Psoas muscle (tissue), 7 donors: ENCODE measurements at regions not wholly inside any gene's neighbourhood (a gene's known extent, or its start where the extent isn't known, plus 50 kb on each side); places are given as distances from the start of the nearest gene placed in this dataset.

Source experiments
- ATAC-seq, 4 donors: fragments of 200-7000 bp; cut with Tn5 transposase; one replicate each; pipeline ENCODE4 v1.9.1; 2020; ENCODE audit warnings: moderate library complexity in 3 of 4, mild to moderate bottlenecking in 2 of 4
- DNase-seq, 2 donors: peaks; one replicate each; pipeline ENCODE4 v3.0.0-alpha.2; 2020
- H3K27ac ChIP-seq: fragments of 200-600 bp; one replicate; pipeline ENCODE4 v1.8.0; 2022
- H3K27me3 ChIP-seq, 3 donors: fragments of 200-600 bp in 1 of 3; one replicate each; pipeline versions ENCODE4 v1.6.1 to v1.8.0; 2013 to 2022; ENCODE audit warnings: low read length in 2 of 3, mild to moderate bottlenecking in 2 of 3, moderate library complexity in 1 of 3; ENCODE audit not compliant: insufficient read depth in 3 of 3
- H3K36me3 ChIP-seq, 2 donors: fragments of 200-600 bp in 1 of 2; one replicate each; pipeline versions ENCODE4 v1.6.1 to v1.8.0; 2013 to 2022; ENCODE audit warnings: low read depth in 1 of 2, mild to moderate bottlenecking in 1 of 2, moderate library complexity in 1 of 2; ENCODE audit not compliant: insufficient read depth in 1 of 2
- H3K4me1 ChIP-seq: fragments of 200-600 bp; one replicate; pipeline ENCODE4 v1.8.0; 2022
- H3K4me3 ChIP-seq: fragments of 200-600 bp; one replicate; pipeline ENCODE4 v1.8.0; 2022; ENCODE audit warnings: mild to moderate bottlenecking
- H3K9me3 ChIP-seq: fragments of 200-600 bp; one replicate; pipeline ENCODE4 v1.8.0; 2022
- WGBS, 3 donors: extraction: QIAGEN DNeasy Blood & Tissue Kit; methylation state at CpG; one replicate each; pipeline versions ENCODE4 v1.1.6 to v1.1.7; 2013; 5-methylcytosine and 5-hydroxymethylcytosine counted together
- intact Hi-C, 2 donors: fragments of 100-400 bp; cut with DNase I; formaldehyde crosslinking; loops; one replicate each; pipeline versions ENCODE4 v1.11.0 to v1.14.2; 2022
- TF ChIP-seq, protein P1 (sequence below): fragments of 200-600 bp; IDR thresholded peaks from one replicate; pipeline ENCODE4 v1.8.0; 2022; ENCODE audit warnings: antibody characterized with exemption
- donor health status: healthy with polysubstance abuse.
- donor health status: DM: no; HTN: no; CAD: no; lungs with moderate emphysema.
- donor health status: Bipolar disorder and iron deficiency.
- donor health status: healthy.
- donor health status: DM: yes; HTN: yes; CAD: no.
- donor health status: DM: no; HTN: no; CAD: no.
- donor health status: DM: yes; HTN: yes; CAD: no.

GRCh38 chr6:76839505-76839904 is 623.8 kb downstream of the HTR1B start:
- H3K36me3 ChIP-seq, result no peaks in the 10 kb centered on the region
- intact Hi-C loops, result no loop called here
- no peaks in the 10 kb centered on the region for H3K9me3 ChIP-seq
- TF ChIP-seq, protein P1, sequence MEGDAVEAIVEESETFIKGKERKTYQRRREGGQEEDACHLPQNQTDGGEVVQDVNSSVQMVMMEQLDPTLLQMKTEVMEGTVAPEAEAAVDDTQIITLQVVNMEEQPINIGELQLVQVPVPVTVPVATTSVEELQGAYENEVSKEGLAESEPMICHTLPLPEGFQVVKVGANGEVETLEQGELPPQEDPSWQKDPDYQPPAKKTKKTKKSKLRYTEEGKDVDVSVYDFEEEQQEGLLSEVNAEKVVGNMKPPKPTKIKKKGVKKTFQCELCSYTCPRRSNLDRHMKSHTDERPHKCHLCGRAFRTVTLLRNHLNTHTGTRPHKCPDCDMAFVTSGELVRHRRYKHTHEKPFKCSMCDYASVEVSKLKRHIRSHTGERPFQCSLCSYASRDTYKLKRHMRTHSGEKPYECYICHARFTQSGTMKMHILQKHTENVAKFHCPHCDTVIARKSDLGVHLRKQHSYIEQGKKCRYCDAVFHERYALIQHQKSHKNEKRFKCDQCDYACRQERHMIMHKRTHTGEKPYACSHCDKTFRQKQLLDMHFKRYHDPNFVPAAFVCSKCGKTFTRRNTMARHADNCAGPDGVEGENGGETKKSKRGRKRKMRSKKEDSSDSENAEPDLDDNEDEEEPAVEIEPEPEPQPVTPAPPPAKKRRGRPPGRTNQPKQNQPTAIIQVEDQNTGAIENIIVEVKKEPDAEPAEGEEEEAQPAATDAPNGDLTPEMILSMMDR, result no peak
- DNase-seq (no peak), ATAC-seq (no peak)
- H3K4me1 ChIP-seq, result no peaks in the 10 kb centered on the region
- WGBS, 3 donors, result 60 to 66% (median 62%) methylated on average over 2 of the region's 2 CpGs
- no peak overlapping the region for H3K4me3 ChIP-seq
- no peak overlapping the region for H3K27ac ChIP-seq
- no peaks in the 10 kb centered on the region for H3K27me3 ChIP-seq

- TF ChIP-seq, protein P1, result no peak
- 74 to 79% (median 75%) methylated on average over 5 of the region's 5 CpGs for WGBS, 3 donors
- Histone ChIP-seq H3K4me3 (no peak overlapping the region), H3K27ac (no peak overlapping the region), H3K27me3 (no peaks in the 10 kb centered on the region), H3K9me3 (no peaks in the 10 kb centered on the region), H3K36me3 (no peaks in the 10 kb centered on the region), H3K4me1 (no peaks in the 10 kb centered on the region)
- DNase-seq (no peak), ATAC-seq (no peak)
- intact Hi-C loops, result no loop called here
These were observed 625.7 kb downstream of the HTR1B start for GRCh38 chr6:76837564-76837963.

DNA sequence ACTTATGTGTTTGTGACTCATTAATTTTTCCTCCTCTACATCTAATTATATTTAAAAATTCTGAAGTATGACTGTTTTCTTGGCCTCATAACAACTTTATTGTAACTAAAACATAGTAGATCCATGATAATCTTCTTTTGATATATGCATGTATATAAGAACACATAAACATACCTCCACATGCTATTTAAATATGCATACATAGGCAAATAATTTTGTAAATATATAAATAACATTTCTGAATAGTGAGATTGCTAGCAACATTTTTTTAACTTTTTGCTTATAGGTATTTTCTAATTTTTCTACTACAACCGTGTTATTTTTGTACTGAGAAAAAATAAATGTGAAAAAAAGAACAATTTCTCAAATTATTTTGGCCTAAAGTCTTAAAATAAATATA is 627.6 kb downstream of the HTR1B start:
- DNase-seq, result no peak
- TF ChIP-seq, protein P1, result no peak
- 65 to 79% (median 70%) methylated on average over 1 of the region's 1 CpG for WGBS, 3 donors
- H3K9me3 ChIP-seq, result no peaks in the 10 kb centered on the region
- intact Hi-C loops, result no loop called here
- H3K4me3 ChIP-seq, result no peak overlapping the region
- no peaks in the 10 kb centered on the region for H3K27me3 ChIP-seq
- H3K36me3 ChIP-seq, result no peaks in the 10 kb centered on the region
- no peaks in the 10 kb centered on the region for H3K4me1 ChIP-seq
- ATAC-seq, result no peak
- no peak overlapping the region for H3K27ac ChIP-seq

DNA sequence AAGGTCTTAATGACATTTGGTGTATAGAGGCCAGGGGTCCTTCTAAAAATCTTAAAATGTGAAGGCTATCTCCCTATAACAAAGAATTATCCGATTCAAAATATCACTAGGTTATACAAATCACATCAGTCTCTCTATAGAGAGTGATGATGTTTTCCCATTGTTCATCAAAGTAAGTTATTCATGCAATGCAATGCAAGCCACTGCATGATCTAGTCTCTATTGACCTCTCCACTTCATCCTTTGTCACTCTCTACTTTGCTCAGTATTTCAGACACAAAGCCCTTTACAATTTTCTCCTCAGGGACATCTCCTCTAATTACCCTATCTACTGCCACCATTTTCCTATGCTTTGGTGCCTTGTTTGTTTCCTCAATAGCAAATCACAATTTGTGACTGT is 628.0 kb downstream of the HTR1B start:
- intact Hi-C loops, result no loop called here
- TF ChIP-seq, protein P1, result no peak
- no peak for ATAC-seq

GRCh38 chr6:76834399-76834798 is 628.9 kb downstream of the HTR1B start:
- no peaks in the 10 kb centered on the region for H3K36me3 ChIP-seq
- H3K27me3 ChIP-seq, result no peaks in the 10 kb centered on the region
- DNase-seq (no peak), ATAC-seq (no peak)
- no peak overlapping the region for H3K4me3 ChIP-seq
- H3K9me3 ChIP-seq, result peaks cover 2% of the 10 kb centered on the region
- intact Hi-C loops, result no loop called here
- no peak overlapping the region for H3K27ac ChIP-seq
- no peaks in the 10 kb centered on the region for H3K4me1 ChIP-seq
- TF ChIP-seq, protein P1, result no peak

More for the DNA sequence above, 628.0 kb downstream of the HTR1B start:
- H3K36me3 ChIP-seq, result no peaks in the 10 kb centered on the region
- WGBS, 3 donors, result 0 to 52% (median 0%) methylated on average over 1 of the region's 1 CpG
- no peaks in the 10 kb centered on the region for H3K9me3 ChIP-seq
- H3K4me3 ChIP-seq, result no peak overlapping the region
- no peak for DNase-seq
- H3K4me1 ChIP-seq, result no peaks in the 10 kb centered on the region
- no peak overlapping the region for H3K27ac ChIP-seq
- H3K27me3 ChIP-seq, result no peaks in the 10 kb centered on the region
